ENCODE measurements at regions not wholly inside any gene's neighbourhood (a gene's known extent, or its start where the extent isn't known, plus 50 kb on each side); places are given as distances from the start of the nearest gene placed in this dataset.

- TF ChIP-seq POLR2A (IDR thresholded peaks at IDR 0.05) (no peak), CTCF (IDR thresholded peaks at IDR 0.05) (no peak)
These were observed 276.0 kb upstream of the MVB12B start for GRCh38 chr9:126050605-126050990.

All from Peyer's patch (tissue), 4 donors.